Stimulated activated CD8-positive, alpha-beta memory T cell treated with anti-CD3 and anti-CD28 coated beads, Interleukin-15, amount 100 ng/mL, for 48 hours (primary cell): ENCODE measurements at regions not wholly inside any gene's neighbourhood (a gene's known extent, or its start where the extent isn't known, plus 50 kb on each side); places are given as distances from the start of the nearest gene placed in this dataset.

Experiments
- DNase-seq, 2 donors: peaks; one replicate each; pipeline ENCODE4 v3.0.0-alpha.2; 2020; ENCODE audit warnings: low read depth in 2 of 2

DNA sequence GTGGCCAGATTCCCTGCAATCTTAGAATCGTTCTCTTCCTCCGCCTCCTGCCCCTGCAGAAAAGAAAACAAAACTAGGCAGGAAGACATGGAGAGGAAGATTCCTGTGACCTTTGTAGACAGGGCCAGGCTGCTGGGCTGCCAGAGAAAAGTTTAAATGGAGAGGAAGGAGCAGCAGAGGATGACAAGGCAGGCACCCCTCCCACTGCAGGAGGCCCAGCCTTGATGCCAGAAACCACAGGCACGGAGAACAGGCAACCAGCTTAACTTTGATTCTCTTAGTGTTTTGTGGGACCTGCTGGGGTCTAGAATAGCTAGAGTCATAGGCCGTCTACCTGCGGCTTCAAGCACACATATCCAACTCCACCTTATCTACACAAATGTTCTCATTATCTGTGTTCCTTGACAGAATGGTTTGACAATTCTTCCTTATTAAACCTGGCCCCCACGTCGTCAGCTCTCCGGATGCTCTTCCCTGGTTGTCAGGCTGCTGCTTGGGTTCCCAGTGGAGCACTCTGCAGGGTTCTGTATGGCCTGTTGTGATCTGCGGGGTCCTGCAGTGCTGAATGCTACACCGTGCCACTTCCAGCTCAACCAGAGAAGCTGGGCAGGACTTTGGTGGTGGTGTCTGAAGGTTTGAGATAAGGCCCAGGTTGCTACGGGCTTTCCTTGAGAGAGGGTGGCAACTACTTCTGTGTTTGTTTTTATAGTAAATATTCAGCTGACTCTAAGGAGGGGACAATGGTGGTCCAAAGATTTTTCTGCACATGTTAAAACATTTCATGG lies 609.5 kb downstream of the AACS start:
- DNase-seq = no peak

DNA sequence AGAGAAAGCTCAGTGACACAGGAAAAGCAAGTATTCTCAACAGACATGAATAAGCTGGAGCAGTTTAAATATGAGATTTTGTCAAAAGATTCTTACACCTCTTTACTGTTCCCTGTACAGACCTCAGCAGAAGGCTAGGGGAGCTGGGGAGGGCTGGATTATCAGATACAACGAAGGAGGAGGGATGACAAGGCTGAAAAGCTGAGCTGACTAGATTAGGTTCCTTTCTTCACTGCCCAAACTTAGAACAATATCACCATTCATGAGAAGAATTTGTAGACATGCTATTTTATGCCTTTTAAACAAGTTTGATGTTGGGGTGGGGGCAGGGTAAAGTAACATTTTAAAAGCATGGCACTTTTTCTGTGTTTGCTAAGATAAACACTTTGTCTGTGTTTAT lies 611.1 kb downstream of the AACS start:
- DNase-seq = no peak

DNA sequence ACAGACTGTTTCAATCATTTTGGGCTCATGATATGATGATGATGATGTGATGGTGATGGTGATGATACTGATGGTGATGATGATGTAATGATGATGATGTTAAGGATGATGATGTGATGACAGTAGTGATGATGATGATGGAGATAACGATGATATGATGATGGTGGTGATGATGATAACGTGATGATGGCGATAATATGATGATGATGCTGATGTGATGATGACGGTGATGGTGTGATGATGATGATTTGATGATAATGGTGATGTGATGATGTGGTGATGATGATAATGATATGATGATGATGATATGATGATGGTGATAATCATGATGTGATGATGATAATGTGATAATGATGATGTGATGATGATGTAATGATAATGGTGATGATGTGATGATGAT lies 612.6 kb downstream of the AACS start:
- no peak for DNase-seq

DNA sequence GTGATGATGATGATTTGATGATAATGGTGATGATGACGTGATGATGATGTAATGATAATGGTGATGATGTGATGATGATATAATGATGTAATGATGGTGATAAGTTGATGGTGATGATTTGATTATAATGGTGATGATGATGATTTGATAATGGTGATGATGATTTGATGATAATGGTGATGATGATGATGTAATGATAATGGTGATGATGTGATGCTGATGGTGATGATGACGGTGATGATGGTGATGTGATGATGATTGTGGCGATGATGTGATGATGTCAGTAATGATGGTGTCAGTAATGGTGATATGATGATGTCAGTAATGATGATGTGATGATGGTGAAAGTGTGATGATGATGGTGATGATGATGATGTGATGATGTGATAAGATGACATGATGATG lies 613.4 kb downstream of the AACS start:
- no peak for DNase-seq

DNA sequence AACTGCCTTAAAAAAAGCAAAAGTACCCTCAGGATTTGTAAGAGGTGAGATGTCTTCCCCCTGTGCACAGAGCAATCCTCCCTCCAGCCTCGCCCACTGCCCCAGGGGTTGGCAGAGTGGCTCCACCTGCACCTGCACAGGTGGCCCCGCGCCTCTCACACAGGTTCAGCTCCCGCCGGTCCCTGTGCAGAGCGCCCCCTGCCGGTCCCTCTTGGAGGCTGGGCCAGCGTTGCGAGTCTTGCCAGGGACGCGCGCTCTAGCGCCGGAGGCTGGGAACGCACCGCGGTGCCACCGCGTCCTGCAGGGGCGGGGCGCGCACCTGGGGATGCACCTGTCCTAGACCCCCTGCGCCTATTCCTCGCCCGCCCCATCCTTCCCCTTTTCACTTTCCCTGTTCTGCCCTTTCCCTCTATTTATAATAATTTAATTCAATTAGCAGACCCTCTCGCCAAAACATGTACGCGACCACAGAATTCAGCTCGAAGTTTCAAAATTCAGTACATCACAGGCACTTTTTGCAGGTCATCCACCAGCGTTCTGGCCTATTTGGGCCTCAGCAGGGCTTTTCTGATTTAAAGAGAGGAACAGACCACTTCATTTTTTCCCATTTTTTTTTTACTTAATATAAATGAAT lies 618.6 kb downstream of the AACS start:
- DNase-seq = peak; percentile 11 to 29

DNA sequence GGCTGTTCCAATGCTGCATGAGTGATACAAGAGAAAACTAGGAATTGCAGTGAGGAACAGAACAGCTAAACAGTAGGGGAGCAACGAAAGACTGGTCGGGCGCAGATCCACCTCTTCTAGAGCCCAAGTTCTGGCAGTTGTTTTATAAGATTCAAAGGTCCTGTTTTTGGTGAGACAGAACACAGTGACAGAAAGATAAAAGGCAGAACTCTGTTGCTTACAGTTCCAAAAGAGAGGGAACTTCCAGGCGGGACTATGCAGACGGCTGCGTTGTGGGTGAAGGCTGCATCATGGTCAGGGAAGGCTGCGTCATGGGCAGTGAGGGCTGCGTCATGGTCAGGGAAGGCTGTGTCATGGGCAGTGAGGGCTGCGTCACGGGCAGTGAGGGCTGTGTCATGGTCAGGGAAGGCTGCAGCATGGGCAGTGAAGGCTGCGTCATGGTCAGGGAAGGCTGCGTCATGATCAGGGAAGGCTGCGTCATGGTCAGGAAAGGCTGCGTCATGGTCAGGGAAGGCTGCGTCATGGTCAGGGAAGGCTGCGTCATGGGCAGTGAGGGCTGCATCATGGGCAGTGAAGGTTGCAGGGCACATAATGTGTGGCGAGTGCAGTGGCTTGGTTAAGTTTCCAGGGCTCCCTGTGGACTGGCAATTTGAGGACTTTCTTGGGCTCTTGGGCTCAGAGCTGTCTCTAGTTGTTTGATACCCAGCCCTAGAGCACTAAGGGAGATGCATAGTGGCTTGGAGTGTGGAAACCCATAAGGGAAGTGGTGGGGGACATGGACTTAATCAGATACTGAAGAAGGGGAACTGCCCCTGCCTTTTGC lies 619.9 kb downstream of the AACS start:
- no peak for DNase-seq

DNA sequence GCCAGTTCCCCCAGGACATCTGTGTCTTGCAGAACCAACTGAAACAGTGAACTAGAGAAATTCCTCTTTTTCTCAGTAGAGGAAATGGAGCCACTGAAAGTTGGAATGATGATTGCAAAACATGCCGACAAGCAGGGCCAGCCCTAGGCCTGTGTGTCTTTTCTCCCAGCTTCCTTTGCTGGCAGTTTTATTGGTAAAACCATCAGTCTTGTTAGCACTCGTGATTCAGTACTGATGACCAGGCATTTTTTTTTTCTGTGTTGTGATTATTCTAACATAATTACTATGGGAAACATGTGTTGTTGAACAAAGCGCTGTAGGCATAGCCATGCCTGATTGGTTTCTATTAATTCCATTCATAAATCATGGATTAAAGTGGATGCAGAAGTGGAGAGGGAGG lies 620.7 kb downstream of the AACS start:
- no peak for DNase-seq

DNA sequence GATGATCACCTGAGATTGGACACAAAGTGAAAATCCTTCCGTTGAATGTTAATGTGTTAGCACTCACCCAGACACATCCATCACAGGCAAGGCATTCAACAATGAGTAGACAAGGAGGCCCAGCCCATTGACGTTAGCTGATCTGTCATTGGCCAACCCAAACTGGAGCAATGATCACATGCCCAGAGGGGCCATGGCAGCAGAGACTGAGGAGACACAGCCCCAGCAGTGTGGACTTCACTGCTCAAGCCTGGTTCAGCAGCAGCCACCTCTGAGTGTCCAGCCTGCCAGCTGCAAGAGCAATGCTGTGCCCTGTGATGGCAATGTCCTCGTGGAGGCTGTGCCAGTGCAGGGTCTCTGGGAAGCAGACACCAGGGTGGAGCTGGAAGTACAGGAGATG lies 622.2 kb downstream of the AACS start:
- no peak for DNase-seq

DNA sequence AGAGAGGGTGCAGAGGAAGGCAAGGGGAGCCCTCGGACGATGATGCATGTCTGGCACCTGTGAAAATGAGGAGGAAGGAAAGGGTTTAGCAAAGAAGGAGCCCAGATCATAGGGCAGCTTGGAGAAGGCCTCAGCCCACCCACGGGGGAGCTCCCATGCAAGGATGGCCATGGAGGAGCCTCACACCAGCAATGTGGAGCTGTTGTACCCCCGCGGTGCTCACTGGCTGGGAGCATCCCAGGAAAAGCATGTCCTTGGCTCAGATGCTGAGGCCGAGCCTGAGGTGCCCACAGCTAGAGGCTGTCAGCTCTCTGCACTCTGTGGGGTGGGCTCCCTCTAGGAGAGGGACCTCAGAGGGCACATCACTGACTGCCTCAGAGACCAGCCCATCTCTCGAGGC lies 622.6 kb downstream of the AACS start:
- no peak for DNase-seq

DNA sequence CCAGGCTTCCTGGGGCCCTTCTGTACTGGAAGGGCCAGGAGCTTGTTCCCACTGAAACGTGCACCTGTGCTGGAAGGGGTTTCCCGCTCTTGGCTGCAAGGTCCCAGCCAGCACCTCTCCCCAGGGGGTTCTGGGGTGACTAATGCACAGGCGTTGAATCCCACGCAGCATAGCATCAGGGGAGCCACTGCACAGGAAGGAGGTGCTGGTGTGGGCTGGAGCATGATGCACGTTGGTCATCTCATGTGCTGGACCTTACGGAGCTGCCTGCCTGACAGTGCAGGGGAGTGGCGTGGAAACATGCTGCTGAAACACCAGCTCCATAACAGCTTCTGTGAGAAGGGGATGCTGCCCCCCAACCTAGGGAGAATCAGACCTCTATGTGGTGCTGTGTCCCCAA lies 623.0 kb downstream of the AACS start:
- DNase-seq = no peak

DNA sequence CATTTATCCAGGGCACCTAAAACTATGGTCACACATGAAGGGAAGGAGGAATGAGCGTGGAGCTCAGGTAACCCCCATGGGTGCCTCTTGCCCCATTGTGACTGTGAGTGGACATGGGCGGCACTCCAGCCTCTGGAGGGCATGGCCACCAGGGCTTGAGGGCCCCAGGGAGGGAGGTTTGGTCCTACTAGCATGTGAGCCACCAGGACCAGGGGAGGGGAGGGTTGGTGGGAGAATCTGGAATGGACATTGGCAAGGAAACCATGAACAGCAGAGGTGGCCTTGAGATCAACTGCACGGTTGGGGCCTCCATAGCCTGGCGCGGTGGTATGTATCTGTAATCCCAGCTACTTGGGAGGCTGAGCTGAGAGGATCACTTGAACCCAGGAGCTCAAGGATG lies 623.6 kb downstream of the AACS start:
- DNase-seq = no peak

DNA sequence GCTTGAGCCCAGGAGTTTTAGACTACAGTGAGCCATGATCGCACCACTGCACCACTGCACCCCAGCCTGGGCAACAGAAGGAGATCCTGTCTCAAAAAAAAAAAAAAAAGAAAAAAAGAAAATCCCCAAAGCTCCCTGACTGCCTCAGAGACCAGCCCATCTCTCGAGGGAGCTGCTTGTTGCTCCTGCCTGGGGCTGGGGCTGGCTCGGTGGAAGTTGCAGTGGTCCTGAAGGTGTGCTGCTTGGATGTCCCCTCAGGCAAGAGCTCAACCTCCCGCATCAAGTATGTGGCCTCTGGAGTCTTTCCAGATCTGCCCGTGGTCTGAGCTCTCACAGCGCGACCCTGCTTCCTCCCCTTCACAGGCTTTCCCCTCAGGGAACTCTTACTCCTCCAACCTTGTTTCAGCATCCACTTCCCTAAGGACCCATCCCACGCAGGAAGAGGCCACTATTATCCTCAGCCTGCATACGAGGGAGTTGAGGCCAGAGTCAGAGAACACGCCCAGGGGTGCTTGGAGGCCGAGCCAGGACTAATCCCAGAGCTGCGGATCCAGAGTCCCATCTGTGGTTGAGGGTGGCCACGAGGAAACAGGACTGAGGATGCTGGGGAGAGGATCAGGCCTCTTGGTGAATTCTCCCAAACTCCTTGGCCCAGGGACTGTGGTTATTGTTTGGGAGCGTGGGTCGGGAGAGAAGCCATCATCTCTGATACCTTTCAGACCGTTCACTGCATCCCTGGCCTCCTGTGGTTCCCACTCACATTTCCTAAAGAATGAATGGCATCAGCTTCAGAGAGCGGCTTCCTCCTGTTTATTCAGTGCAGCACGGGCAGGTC lies 624.6 kb downstream of the AACS start:
- DNase-seq = no peak

DNA sequence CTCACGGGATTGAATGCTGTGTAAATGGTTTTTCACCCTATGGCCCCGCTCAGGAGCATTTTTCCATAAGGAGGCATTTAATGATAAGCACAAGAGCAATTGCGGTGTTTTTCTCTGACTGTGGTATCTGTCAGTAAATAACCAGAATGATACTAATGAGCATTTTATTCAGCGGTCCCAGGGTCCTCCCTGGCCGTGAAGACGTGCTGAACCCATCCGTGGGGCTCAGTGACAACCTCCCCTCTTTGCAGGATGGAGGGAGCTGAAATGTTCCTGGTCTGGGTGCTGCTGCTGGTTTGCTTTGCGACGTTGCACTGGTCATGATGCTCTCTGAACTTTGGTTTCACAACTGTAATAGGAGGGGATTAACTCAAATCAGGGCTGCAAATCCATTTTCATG lies 625.6 kb downstream of the AACS start:
- DNase-seq = no peak

DNA sequence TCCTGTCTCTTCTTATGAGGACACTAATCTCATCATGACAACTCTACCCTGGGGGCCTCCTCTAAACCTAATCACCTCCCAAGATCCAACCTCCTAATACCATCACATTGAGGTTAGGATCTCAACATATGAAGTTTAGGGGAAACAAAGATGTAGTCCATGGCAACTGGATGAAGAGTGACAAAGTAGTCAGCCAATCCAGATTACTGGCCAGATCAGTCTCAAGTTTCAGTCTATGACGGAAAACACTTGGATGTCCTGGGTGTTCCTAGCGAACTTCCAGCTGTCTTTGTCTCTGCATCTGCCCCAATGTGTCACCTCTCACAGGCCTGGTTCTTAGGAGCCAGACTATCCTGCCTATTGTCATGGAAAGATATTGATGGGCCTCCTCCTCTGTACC lies 630.8 kb downstream of the AACS start:
- DNase-seq = no peak

DNA sequence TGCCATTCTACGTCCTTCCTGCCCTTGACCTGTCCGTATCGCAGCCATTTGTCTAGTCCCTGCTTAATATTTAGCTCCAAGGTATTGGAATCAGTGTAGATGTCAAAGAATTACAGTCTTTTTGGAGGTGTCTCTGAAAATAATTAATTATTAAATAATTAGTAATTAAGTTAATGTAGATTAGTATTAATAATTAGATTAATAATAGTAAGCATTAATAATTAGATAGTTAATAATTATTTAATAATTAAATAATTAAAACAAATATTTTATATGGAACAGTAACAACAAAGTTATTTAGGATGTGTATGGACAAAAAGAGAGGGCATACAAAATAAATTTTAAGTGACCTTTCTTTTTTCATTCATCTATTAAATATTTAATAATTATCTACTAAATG lies 639.6 kb downstream of the AACS start:
- no peak for DNase-seq

DNA sequence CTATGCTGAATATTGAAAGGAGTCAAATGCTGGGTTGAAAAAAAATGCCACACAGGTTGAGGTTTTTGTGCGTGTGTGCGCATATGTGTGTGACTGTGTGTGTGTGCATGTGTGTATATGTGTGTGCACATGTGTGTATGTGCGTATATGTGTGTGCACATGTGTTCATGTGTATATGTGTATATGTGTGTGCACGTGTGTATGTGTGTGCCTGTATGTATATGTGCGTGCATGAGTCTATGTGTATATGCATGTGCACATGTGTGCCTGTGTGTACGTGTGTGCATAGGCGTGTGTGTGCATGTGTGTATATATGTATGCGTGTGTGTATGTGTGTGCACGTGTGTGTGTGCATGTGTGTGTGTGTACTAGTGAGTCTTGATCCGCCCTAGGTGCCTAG lies 655.7 kb downstream of the AACS start:
- DNase-seq = no peak

DNA sequence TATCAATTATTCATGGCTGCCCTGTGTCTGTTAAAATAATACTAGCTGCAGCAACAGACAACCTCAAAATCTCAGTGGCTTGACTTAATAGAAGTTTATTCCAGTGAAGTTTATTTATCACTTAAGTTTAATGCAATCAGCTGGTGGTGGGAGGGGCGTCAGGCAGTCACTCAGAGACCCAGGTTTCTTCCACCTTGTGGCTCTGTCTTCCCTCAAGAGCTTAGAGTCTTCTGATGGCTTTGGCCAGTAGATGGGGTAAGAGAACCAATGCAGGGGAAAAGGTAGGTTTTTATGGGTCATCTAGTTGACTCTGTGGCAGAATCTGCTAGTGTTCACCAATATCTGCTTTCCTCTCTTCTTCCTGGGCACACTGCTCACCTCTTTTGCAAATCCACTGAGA lies 668.9 kb downstream of the AACS start:
- DNase-seq = no peak

DNA sequence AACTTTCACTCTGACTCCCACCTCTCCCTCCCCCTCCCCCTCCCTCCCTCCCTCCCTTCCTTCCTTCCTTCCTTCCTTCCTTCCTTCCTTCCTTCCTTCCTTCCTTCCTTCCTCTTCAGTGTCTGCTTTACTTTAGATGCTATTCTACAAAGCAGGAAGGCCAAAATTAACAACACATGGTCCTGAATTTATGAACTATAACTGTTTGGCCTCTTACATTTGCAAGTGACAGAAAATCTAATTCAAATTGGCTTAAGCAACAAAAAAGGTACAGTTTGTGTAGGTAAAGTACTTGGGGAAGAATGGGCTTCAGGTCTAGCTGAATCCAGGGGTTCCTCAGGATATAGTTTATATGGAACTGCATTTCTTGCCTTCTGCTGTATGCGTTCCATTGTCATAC lies 673.0 kb downstream of the AACS start:
- no peak for DNase-seq

DNA sequence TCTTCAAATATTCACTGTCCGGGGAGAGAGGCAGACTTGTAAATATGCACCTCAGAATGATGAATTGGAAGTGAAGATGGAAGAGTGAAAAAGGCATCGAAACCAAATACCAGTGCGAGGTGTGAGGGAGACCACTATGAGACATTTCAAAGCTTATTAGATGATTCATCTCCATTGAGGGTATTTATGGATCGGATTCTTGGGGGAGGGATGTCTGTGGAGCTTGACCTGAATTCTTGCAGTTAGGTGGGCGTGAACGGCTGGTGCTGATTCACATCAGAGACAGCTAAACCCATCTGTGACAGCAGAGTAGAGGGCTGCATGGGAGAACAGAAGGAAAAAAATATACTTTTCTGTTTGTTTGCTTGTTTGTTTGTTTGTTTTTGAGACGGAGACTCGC lies 677.2 kb downstream of the AACS start:
- no peak for DNase-seq

DNA sequence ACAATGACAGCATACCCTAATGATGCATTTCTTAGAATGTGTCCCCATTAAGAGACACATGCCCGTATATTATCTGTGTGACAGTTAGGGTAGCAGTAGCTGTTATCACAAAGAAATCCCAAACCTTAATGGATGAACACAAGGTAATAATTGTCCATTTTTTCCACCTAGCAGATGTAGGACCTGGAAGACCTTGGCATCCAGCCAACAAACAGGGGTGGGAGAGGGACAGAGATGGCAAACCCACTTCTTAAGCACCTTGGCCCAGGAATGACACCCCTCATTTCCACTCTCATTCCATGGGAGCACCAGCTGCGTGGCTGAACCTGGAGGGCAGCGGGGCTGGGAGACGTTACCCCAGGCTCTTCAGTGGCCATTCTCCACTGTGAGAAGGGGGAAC lies 679.0 kb downstream of the AACS start:
- DNase-seq = no peak

DNA sequence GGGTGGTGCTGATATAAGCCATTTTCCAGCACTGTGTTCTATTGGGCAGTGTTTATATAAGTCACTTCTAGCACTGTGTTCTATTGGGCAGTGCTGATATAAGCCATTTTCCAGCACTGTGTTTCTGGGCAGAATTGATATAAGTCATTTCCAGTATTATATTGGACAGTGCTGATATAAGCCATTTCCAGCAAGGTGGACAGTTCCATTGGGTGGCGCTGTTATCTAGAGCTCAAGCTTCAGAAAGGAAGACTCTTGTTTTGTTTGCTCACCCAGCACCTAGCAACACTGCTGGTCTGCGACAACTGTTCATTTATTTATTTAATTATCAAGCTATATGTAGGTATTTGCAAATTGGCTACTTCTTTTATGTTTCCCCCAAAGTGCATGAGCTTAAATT lies 690.3 kb downstream of the AACS start:
- no peak for DNase-seq

DNA sequence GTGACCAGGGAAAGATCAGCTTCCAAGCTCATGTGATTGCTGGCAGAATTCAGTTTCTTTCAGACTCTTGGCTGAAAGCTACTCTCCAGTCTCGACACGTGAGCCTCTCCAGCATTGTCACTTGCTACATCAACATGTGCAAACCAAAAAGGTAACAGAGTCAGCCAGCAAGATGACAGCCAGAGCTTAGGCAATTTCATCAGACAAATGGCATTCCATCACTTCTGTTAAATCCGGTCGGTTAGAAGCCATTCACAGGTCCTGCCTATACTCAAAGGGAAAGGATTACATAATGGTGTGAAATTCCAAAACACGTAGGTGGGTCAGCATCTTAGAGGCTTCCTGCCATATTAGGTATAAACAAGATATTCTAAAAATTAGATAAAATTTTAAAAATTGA lies 700.9 kb downstream of the AACS start:
- no peak for DNase-seq
